ENCODE measurements at regions not wholly inside any gene's neighbourhood (a gene's known extent, or its start where the extent isn't known, plus 50 kb on each side); places are given as distances from the start of the nearest gene placed in this dataset.

GRCh38 chr9:82890401-82890800 lies 172.5 kb downstream of the RASEF start:
- Histone ChIP-seq H3K27ac (no peak overlapping the region), H3K4me3 (no peak overlapping the region), H3K36me3 (ENCODE audit: insufficient read depth in 1 of 2, low read depth in 1 of 2) (no peaks in the 10 kb centered on the region), H3K9me3 (no peaks in the 10 kb centered on the region), H3K27me3 (ENCODE audit: insufficient read depth in 3 of 3, low read length in 2 of 3) (no peaks in the 10 kb centered on the region), H3K4me1 (no peaks in the 10 kb centered on the region)
- 74 to 83% (median 78%) methylated on average over 4 of the region's 4 CpGs for WGBS, 3 donors
- DNase-seq (no peak), ATAC-seq (no peak)
- intact Hi-C loops (cut with DNase I) = no loop called here
- TF ChIP-seq CTCF (IDR thresholded peaks at IDR 0.05) = no peak

- Histone ChIP-seq H3K27ac (no peak overlapping the region), H3K27me3 (ENCODE audit: insufficient read depth in 3 of 3, low read length in 2 of 3) (no peaks in the 10 kb centered on the region), H3K9me3 (no peaks in the 10 kb centered on the region), H3K36me3 (ENCODE audit: insufficient read depth in 1 of 2, low read depth in 1 of 2) (no peaks in the 10 kb centered on the region), H3K4me1 (no peaks in the 10 kb centered on the region), H3K4me3 (no peak overlapping the region)
- intact Hi-C loops (cut with DNase I) = no loop called here
- ATAC-seq (no peak), DNase-seq (no peak)
- no peak for TF ChIP-seq CTCF (IDR thresholded peaks at IDR 0.05)
Observed at GRCh38 chr9:82890865-82891264, 172.1 kb downstream of the RASEF start.

GRCh38 chr9:82891321-82891720 lies 171.6 kb downstream of the RASEF start:
- DNase-seq = no peak
- intact Hi-C loops (cut with DNase I) = no loop called here
- H3K4me3 ChIP-seq = no peak overlapping the region
- no peaks in the 10 kb centered on the region for H3K36me3 ChIP-seq (ENCODE audit: insufficient read depth in 1 of 2, low read depth in 1 of 2)
- H3K9me3 ChIP-seq = no peaks in the 10 kb centered on the region
- H3K27me3 ChIP-seq (ENCODE audit: insufficient read depth in 3 of 3, low read length in 2 of 3) = no peaks in the 10 kb centered on the region
- H3K27ac ChIP-seq = no peak overlapping the region
- ATAC-seq = no peak
- no peak for TF ChIP-seq CTCF (IDR thresholded peaks at IDR 0.05)
- H3K4me1 ChIP-seq = no peaks in the 10 kb centered on the region
- 67 to 70% (median 70%) methylated on average over 1 of the region's 1 CpG for WGBS, 3 donors

- intact Hi-C loops (cut with DNase I) = no loop called here
Observed at GRCh38 chr9:82893549-82893948, 169.4 kb downstream of the RASEF start.

More at GRCh38 chr9:82893549-82893948, 169.4 kb downstream of the RASEF start:
- ATAC-seq = no peak
- TF ChIP-seq CTCF (IDR thresholded peaks at IDR 0.05) = no peak
- no peaks in the 10 kb centered on the region for H3K9me3 ChIP-seq
- H3K4me3 ChIP-seq = no peak overlapping the region
- no peak for DNase-seq
- H3K27ac ChIP-seq = no peak overlapping the region
- H3K36me3 ChIP-seq (ENCODE audit: insufficient read depth in 1 of 2, low read depth in 1 of 2) = no peaks in the 10 kb centered on the region
- H3K4me1 ChIP-seq = no peaks in the 10 kb centered on the region
- no peaks in the 10 kb centered on the region for H3K27me3 ChIP-seq (ENCODE audit: insufficient read depth in 3 of 3, low read length in 2 of 3)

Measured in psoas muscle (tissue), 7 donors.